Left kidney (tissue), 1 donor: ENCODE measurements at regions not wholly inside any gene's neighbourhood (a gene's known extent, or its start where the extent isn't known, plus 50 kb on each side); places are given as distances from the start of the nearest gene placed in this dataset.

ENCODE experiments used
- DNase-seq: peaks from one replicate; pipeline ENCODE4 v3.0.0-alpha.2; 2013

- DNase-seq: no peak
These were observed 214.6 kb downstream of the TRIB2 start for GRCh38 chr2:12931186-12931844.

- DNase-seq: no peak
These were observed 215.5 kb downstream of the TRIB2 start for GRCh38 chr2:12932192-12932591.

- DNase-seq: no peak
These were observed 217.5 kb downstream of the TRIB2 start for GRCh38 chr2:12934146-12934756.

GRCh38 chr2:12935222-12935621, 218.5 kb downstream of the TRIB2 start:
- DNase-seq: no peak

GRCh38 chr2:12935796-12936195, 219.1 kb downstream of the TRIB2 start:
- DNase-seq: no peak

- DNase-seq: no peak
These were observed 224.5 kb downstream of the TRIB2 start for GRCh38 chr2:12941203-12941602.

GRCh38 chr2:12948231-12948960, 231.7 kb downstream of the TRIB2 start:
- DNase-seq: no peak

- no peak for DNase-seq
These were observed 232.2 kb downstream of the TRIB2 start for GRCh38 chr2:12948961-12949353.

- DNase-seq: no peak
These were observed 232.7 kb downstream of the TRIB2 start for GRCh38 chr2:12949406-12949805.

- DNase-seq: no peak
These were observed 233.4 kb downstream of the TRIB2 start for GRCh38 chr2:12950174-12950573.

- no peak for DNase-seq
These were observed 234.4 kb downstream of the TRIB2 start for GRCh38 chr2:12950957-12951656.

- no peak for DNase-seq
These were observed 234.9 kb downstream of the TRIB2 start for GRCh38 chr2:12951657-12951973.

- DNase-seq: no peak
These were observed 236.9 kb downstream of the TRIB2 start for GRCh38 chr2:12953596-12953995.

- DNase-seq: no peak
These were observed 239.1 kb downstream of the TRIB2 start for GRCh38 chr2:12955864-12956263.

- no peak for DNase-seq
These were observed 240.5 kb downstream of the TRIB2 start for GRCh38 chr2:12957251-12957650.

- DNase-seq: no peak
These were observed 243.2 kb downstream of the TRIB2 start for GRCh38 chr2:12959935-12960334.

- DNase-seq: no peak
These were observed 243.9 kb downstream of the TRIB2 start for GRCh38 chr2:12960671-12961070.

- no peak for DNase-seq
These were observed 248.3 kb downstream of the TRIB2 start for GRCh38 chr2:12964904-12965539.

GRCh38 chr2:12965540-12966269, 249.0 kb downstream of the TRIB2 start:
- DNase-seq: no peak

- no peak for DNase-seq
These were observed 251.1 kb downstream of the TRIB2 start for GRCh38 chr2:12967804-12968203.

GRCh38 chr2:12968399-12968798, 251.7 kb downstream of the TRIB2 start:
- DNase-seq: no peak

- no peak for DNase-seq
These were observed 254.1 kb downstream of the TRIB2 start for GRCh38 chr2:12970861-12971260.
